Common myeloid progenitor, CD34-positive (primary cell): ENCODE measurements at regions not wholly inside any gene's neighbourhood (a gene's known extent, or its start where the extent isn't known, plus 50 kb on each side); places are given as distances from the start of the nearest gene placed in this dataset.

Source experiments
- CTCF ChIA-PET: fragments of 350-600 bp; sonication (Branson Sonifier 250); formaldehyde crosslinking; loops from one replicate; lab custom pipeline; 2021; ENCODE audit warnings: antibody characterized with exemption; lab: Charles Lee
- POLR2A ChIA-PET: fragments of 350-600 bp; sonication (Branson Sonifier 250); formaldehyde crosslinking; loops from one replicate; lab custom pipeline; 2021; ENCODE audit warnings: antibody characterized with exemption; lab: Charles Lee
- DNase-seq, 3 donors: peaks; one replicate each; pipeline versions ENCODE4 v3.0.0 to v3.0.0-alpha.2; 2013
- H3K27ac ChIP-seq, 2 experiments: 1 replicate in 1 of 2; 2 replicates in 1 of 2; pipeline ENCODE4 v1.7.0; 2013; ENCODE audit warnings: inconsistent platforms in 2 of 2, low read length in 2 of 2, mild to moderate bottlenecking in 2 of 2, low read depth in 1 of 2, moderate library complexity in 1 of 2; ENCODE audit not compliant: severe bottlenecking in 2 of 2, insufficient read depth in 1 of 2, poor library complexity in 1 of 2
- H3K27me3 ChIP-seq, 5 experiments: replicated peaks in 2 of 5; 1 replicate in 3 of 5; 2 replicates in 2 of 5; pipeline versions ENCODE4 v1.6.1 to v1.7.0; 2013; ENCODE audit warnings: low read length in 4 of 5, mild to moderate bottlenecking in 2 of 5, moderate library complexity in 2 of 5, inconsistent platforms in 1 of 5; ENCODE audit not compliant: insufficient read depth in 5 of 5, control insufficient read depth in 4 of 5
- H3K36me3 ChIP-seq, 4 experiments: 1 replicate in 2 of 4; 2 replicates in 2 of 4; pipeline versions ENCODE4 v1.6.1 to v1.7.0; 2013; ENCODE audit warnings: low read length in 3 of 4, control low read depth in 1 of 4, mild to moderate bottlenecking in 1 of 4; ENCODE audit not compliant: control insufficient read depth in 4 of 4, insufficient read depth in 4 of 4
- H3K4me1 ChIP-seq, 4 experiments: 1 replicate in 3 of 4; 2 replicates in 1 of 4; pipeline versions ENCODE4 v1.6.1 to v1.7.1; 2013; ENCODE audit warnings: low read length in 3 of 4, mild to moderate bottlenecking in 3 of 4, control low read depth in 1 of 4, inconsistent platforms in 1 of 4, moderate library complexity in 1 of 4; ENCODE audit not compliant: control insufficient read depth in 4 of 4, insufficient read depth in 4 of 4; ENCODE audit errors: control extremely low read depth in 1 of 4
- H3K4me3 ChIP-seq, 7 experiments: 1 replicate in 4 of 7; 2 replicates in 3 of 7; pipeline versions ENCODE4 v1.5.1 to v1.7.0; 2013; ENCODE audit warnings: mild to moderate bottlenecking in 7 of 7, low read length in 6 of 7, moderate library complexity in 6 of 7, inconsistent platforms in 2 of 7, low read depth in 2 of 7, control low read depth in 1 of 7; ENCODE audit not compliant: insufficient read depth in 4 of 7, control insufficient read depth in 1 of 7; ENCODE audit errors: extremely low read depth in 1 of 7
- H3K9me3 ChIP-seq, 5 experiments: 1 replicate in 4 of 5; 2 replicates in 1 of 5; pipeline versions ENCODE4 v1.6.1 to v1.7.1; 2013; ENCODE audit warnings: low read length in 4 of 5, mild to moderate bottlenecking in 2 of 5, inconsistent platforms in 1 of 5, low read depth in 1 of 5, moderate library complexity in 1 of 5; ENCODE audit not compliant: control insufficient read depth in 4 of 5, insufficient read depth in 2 of 5; ENCODE audit errors: control extremely low read depth in 1 of 5
- WGBS: methylation state at CpG from one replicate; pipeline ENCODE4 v1.1.5; 2013; ENCODE audit not compliant: insufficient coverage; 5-methylcytosine and 5-hydroxymethylcytosine counted together

- H3K36me3 ChIP-seq = peaks cover 0 to 19% (median 4%) of the 10 kb centered on the region in 4 experiments
- H3K27me3 ChIP-seq = no peaks in the 10 kb centered on the region
- H3K27ac ChIP-seq = no peak overlapping the region
- no peak for DNase-seq
- no peaks in the 10 kb centered on the region for H3K4me1 ChIP-seq
- 98% methylated on average over 14 of the region's 14 CpGs for WGBS
- no peak overlapping the region for H3K4me3 ChIP-seq
- H3K9me3 ChIP-seq = no peaks in the 10 kb centered on the region
- POLR2A ChIA-PET = no interaction called here
- CTCF ChIA-PET = no interaction called here
Observed at GRCh38 chr22:49571326-49571725, 256.3 kb downstream of the BRD1 start.

GRCh38 chr22:49570032-49570848 lies 257.4 kb downstream of the BRD1 start:
- no peak overlapping the region for H3K27ac ChIP-seq
- 96% methylated on average over 16 of the region's 20 CpGs for WGBS
- H3K4me1 ChIP-seq = no peaks in the 10 kb centered on the region
- ChIA-PET CTCF (no interaction called here), POLR2A (no interaction called here)
- H3K27me3 ChIP-seq = no peaks in the 10 kb centered on the region
- no peak overlapping the region for H3K4me3 ChIP-seq
- no peaks in the 10 kb centered on the region for H3K9me3 ChIP-seq
- DNase-seq = no peak
- peaks cover 0 to 16% (median 4%) of the 10 kb centered on the region in 4 experiments for H3K36me3 ChIP-seq

- ChIA-PET POLR2A (no interaction called here), CTCF (no interaction called here)
- no peak overlapping the region for H3K4me3 ChIP-seq
- no peaks in the 10 kb centered on the region for H3K27me3 ChIP-seq
- peaks cover 0 to 12% (median 4%) of the 10 kb centered on the region in 4 experiments for H3K36me3 ChIP-seq
- H3K4me1 ChIP-seq = no peaks in the 10 kb centered on the region
- H3K27ac ChIP-seq = no peak overlapping the region
- no peak for DNase-seq
- H3K9me3 ChIP-seq = no peaks in the 10 kb centered on the region
- 89% methylated on average over 36 of the region's 37 CpGs for WGBS
Observed at GRCh38 chr22:49569286-49570031, 258.2 kb downstream of the BRD1 start.

GRCh38 chr22:49568751-49569285 lies 258.9 kb downstream of the BRD1 start:
- Histone ChIP-seq H3K36me3 (peaks cover 0 to 10% (median 4%) of the 10 kb centered on the region in 4 experiments), H3K9me3 (no peaks in the 10 kb centered on the region), H3K4me3 (no peak overlapping the region), H3K27ac (no peak overlapping the region), H3K27me3 (no peaks in the 10 kb centered on the region), H3K4me1 (no peaks in the 10 kb centered on the region)
- ChIA-PET CTCF (no interaction called here), POLR2A (no interaction called here)
- no peak for DNase-seq
- WGBS = 87% methylated on average over 13 of the region's 14 CpGs

GRCh38 chr22:49567899-49568750 lies 259.5 kb downstream of the BRD1 start:
- WGBS = 90% methylated on average over 25 of the region's 25 CpGs
- Histone ChIP-seq H3K4me1 (no peaks in the 10 kb centered on the region), H3K9me3 (peaks cover 0 to under 1% (median 0%) of the 10 kb centered on the region in 5 experiments), H3K4me3 (no peak overlapping the region), H3K27ac (no peak overlapping the region), H3K36me3 (peaks cover 0 to 8% (median 4%) of the 10 kb centered on the region in 4 experiments), H3K27me3 (no peaks in the 10 kb centered on the region)
- ChIA-PET CTCF (no interaction called here), POLR2A (no interaction called here)
- no peak for DNase-seq

GRCh38 chr22:49566693-49567092 lies 261.0 kb downstream of the BRD1 start:
- POLR2A ChIA-PET = no interaction called here
- peaks cover 0 to 6% (median 1%) of the 10 kb centered on the region in 4 experiments for H3K36me3 ChIP-seq
- CTCF ChIA-PET = no interaction called here
- no peak overlapping the region for H3K4me3 ChIP-seq
- no peaks in the 10 kb centered on the region for H3K4me1 ChIP-seq
- H3K27me3 ChIP-seq = no peaks in the 10 kb centered on the region
- no peak for DNase-seq
- H3K9me3 ChIP-seq = peaks cover 0 to 5% (median 0%) of the 10 kb centered on the region in 5 experiments
- WGBS = 91% methylated on average over 12 of the region's 13 CpGs
- H3K27ac ChIP-seq = no peak overlapping the region
